ENCODE measurements at regions not wholly inside any gene's neighbourhood (a gene's known extent, or its start where the extent isn't known, plus 50 kb on each side); places are given as distances from the start of the nearest gene placed in this dataset.
A peak's percentile ranks its signal among the peaks of the same experiment; 100 is the strongest.

DNA sequence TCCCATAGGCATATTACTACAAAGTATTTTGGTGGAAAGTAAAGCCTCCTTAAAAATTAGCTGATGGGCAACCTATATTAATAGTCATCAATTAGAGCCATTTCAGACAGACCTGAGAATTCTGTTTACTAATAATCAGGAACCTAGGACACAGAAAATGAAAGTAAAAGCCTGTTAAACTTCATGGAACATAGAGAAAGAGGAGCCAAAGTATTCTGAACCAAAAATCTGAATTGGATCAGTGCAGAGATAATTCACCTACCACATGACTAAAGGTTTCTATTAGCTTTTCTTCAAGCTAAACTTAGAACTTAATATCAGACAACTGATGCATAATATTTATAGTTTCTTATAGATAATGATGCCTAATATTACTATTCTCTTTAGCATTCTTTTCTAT lies 204.5 kb upstream of the RHOBTB1 start (continued):
- TF ChIP-seq SP1 (CRISPR knock-in tag; conservative IDR thresholded peaks at IDR 0.05) (no peak), ELF4 (CRISPR knock-in tag; IDR thresholded peaks at IDR 0.05; ENCODE audit: low read depth) (no peak), JAZF1 (CRISPR knock-in tag; IDR thresholded peaks at IDR 0.05) (no peak), JUN (CRISPR knock-in tag; IDR thresholded peaks at IDR 0.05) (no peak), ZNF416 (CRISPR knock-in tag; IDR thresholded peaks at IDR 0.05) (no peak)
- TF ChIP-seq, protein P1, sequence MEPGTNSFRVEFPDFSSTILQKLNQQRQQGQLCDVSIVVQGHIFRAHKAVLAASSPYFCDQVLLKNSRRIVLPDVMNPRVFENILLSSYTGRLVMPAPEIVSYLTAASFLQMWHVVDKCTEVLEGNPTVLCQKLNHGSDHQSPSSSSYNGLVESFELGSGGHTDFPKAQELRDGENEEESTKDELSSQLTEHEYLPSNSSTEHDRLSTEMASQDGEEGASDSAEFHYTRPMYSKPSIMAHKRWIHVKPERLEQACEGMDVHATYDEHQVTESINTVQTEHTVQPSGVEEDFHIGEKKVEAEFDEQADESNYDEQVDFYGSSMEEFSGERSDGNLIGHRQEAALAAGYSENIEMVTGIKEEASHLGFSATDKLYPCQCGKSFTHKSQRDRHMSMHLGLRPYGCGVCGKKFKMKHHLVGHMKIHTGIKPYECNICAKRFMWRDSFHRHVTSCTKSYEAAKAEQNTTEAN (CRISPR knock-in tag; IDR thresholded peaks at IDR 0.05) = no peak
- TF ChIP-seq, protein P2, sequence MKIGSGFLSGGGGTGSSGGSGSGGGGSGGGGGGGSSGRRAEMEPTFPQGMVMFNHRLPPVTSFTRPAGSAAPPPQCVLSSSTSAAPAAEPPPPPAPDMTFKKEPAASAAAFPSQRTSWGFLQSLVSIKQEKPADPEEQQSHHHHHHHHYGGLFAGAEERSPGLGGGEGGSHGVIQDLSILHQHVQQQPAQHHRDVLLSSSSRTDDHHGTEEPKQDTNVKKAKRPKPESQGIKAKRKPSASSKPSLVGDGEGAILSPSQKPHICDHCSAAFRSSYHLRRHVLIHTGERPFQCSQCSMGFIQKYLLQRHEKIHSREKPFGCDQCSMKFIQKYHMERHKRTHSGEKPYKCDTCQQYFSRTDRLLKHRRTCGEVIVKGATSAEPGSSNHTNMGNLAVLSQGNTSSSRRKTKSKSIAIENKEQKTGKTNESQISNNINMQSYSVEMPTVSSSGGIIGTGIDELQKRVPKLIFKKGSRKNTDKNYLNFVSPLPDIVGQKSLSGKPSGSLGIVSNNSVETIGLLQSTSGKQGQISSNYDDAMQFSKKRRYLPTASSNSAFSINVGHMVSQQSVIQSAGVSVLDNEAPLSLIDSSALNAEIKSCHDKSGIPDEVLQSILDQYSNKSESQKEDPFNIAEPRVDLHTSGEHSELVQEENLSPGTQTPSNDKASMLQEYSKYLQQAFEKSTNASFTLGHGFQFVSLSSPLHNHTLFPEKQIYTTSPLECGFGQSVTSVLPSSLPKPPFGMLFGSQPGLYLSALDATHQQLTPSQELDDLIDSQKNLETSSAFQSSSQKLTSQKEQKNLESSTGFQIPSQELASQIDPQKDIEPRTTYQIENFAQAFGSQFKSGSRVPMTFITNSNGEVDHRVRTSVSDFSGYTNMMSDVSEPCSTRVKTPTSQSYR (CRISPR knock-in tag; IDR thresholded peaks at IDR 0.05) = no peak

DNA sequence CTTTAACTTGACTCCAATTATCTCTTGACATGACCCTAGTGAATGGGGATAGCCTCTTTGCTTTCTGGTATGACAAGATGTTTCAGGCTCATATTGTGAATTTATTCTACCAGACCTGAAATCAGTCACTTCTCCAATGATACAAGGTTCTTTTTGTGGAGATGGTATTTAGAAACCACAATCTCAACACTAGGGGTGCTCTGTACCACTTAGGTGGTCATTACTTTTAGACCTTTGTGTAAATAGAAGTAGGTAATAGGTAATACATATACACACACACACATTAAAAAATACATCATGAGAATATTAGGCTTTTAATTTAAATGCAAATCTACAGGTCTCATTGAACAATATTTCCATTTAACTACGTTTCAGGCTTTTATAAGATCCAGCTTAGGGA lies 199.0 kb upstream of the RHOBTB1 start:
- Mint-ChIP-seq H3K36me3 (peaks cover 13% of the 10 kb centered on the region), H3K9me3 (peaks cover 27% of the 10 kb centered on the region), H3K27me3 (ENCODE audit: low read depth) (no peaks in the 10 kb centered on the region), H3K4me3 (no peak overlapping the region), H3K27ac (no peak overlapping the region), H3K4me1 (peaks cover 22% of the 10 kb centered on the region)
- ChIA-PET POLR2A (no interaction called here), CTCF (no interaction called here)
- ATAC-seq (no peak), DNase-seq (ENCODE audit: low spot score) (no peak)
- TF ChIP-seq NR1H2 (CRISPR knock-in tag; IDR thresholded peaks at IDR 0.05) (no peak), GABPB1 (CRISPR knock-in tag; IDR thresholded peaks at IDR 0.05) (no peak), ZNF232 (CRISPR knock-in tag; IDR thresholded peaks at IDR 0.05) (no peak)
- TF ChIP-seq, protein P3, sequence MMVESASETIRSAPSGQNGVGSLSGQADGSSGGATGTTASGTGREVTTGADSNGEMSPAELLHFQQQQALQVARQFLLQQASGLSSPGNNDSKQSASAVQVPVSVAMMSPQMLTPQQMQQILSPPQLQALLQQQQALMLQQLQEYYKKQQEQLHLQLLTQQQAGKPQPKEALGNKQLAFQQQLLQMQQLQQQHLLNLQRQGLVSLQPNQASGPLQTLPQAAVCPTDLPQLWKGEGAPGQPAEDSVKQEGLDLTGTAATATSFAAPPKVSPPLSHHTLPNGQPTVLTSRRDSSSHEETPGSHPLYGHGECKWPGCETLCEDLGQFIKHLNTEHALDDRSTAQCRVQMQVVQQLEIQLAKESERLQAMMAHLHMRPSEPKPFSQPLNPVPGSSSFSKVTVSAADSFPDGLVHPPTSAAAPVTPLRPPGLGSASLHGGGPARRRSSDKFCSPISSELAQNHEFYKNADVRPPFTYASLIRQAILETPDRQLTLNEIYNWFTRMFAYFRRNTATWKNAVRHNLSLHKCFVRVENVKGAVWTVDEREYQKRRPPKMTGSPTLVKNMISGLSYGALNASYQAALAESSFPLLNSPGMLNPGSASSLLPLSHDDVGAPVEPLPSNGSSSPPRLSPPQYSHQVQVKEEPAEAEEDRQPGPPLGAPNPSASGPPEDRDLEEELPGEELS (CRISPR knock-in tag; IDR thresholded peaks at IDR 0.05) = no peak

DNA sequence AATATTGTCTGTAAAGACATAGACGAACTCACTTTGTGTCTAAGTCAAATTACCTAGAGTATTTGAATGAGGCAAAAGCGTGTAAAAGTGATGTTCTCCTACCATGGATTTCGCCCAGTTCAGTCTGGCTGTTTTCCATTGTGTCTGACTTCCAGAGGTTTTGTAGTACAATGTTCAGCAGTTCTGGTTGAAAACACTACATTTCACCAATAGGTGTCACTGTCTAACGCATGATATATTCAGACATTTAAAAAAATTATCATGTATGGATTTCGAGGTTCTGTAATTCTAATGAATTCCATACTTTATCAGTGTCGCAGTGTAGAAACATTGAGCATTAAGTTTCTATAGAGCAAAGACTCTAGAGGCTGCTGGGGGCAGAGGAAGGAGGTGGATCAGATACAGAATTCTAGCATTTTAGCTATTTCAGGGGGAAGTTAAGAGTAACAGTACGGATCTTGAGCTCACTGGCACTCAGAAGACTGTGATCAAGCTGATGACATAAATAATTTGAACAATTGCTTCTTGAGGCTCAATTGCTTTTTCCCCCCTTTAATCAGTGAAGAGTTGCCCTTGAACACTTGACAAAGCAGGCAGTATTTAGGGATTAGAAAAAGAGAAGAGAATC lies 196.9 kb upstream of the RHOBTB1 start:
- DNase-seq (ENCODE audit: low spot score) (no peak), ATAC-seq (no peak)
- ChIA-PET CTCF (interaction anchor here (0.6 to 1.6 kb wide), 13 partner anchors 8 to 1246 kb away, joined by 3 to 9 read pairs (median 3); no protein-coding TSS in a partner anchor), POLR2A (no interaction called here)
- peaks cover 13% of the 10 kb centered on the region for H3K36me3 Mint-ChIP-seq
- H3K27ac Mint-ChIP-seq = no peak overlapping the region
- no peak overlapping the region for H3K4me3 Mint-ChIP-seq
- no peaks in the 10 kb centered on the region for H3K27me3 Mint-ChIP-seq (ENCODE audit: low read depth)
- H3K9me3 Mint-ChIP-seq = peaks cover 31% of the 10 kb centered on the region
- peaks cover 43% of the 10 kb centered on the region for H3K4me1 Mint-ChIP-seq
- TF ChIP-seq, protein P4, sequence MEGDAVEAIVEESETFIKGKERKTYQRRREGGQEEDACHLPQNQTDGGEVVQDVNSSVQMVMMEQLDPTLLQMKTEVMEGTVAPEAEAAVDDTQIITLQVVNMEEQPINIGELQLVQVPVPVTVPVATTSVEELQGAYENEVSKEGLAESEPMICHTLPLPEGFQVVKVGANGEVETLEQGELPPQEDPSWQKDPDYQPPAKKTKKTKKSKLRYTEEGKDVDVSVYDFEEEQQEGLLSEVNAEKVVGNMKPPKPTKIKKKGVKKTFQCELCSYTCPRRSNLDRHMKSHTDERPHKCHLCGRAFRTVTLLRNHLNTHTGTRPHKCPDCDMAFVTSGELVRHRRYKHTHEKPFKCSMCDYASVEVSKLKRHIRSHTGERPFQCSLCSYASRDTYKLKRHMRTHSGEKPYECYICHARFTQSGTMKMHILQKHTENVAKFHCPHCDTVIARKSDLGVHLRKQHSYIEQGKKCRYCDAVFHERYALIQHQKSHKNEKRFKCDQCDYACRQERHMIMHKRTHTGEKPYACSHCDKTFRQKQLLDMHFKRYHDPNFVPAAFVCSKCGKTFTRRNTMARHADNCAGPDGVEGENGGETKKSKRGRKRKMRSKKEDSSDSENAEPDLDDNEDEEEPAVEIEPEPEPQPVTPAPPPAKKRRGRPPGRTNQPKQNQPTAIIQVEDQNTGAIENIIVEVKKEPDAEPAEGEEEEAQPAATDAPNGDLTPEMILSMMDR (IDR thresholded peaks at IDR 0.05) = peak; percentile 14; the same call in 1 of the 2 replicates
- TF ChIP-seq, protein P5, sequence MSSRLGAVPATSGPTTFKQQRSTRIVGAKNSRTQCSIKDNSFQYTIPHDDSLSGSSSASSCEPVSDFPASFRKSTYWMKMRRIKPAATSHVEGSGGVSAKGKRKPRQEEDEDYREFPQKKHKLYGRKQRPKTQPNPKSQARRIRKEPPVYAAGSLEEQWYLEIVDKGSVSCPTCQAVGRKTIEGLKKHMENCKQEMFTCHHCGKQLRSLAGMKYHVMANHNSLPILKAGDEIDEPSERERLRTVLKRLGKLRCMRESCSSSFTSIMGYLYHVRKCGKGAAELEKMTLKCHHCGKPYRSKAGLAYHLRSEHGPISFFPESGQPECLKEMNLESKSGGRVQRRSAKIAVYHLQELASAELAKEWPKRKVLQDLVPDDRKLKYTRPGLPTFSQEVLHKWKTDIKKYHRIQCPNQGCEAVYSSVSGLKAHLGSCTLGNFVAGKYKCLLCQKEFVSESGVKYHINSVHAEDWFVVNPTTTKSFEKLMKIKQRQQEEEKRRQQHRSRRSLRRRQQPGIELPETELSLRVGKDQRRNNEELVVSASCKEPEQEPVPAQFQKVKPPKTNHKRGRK (CRISPR knock-in tag; IDR thresholded peaks at IDR 0.05; ENCODE audit: borderline replicate concordance) = no peak
